H1 (cell line): ENCODE measurements at regions not wholly inside any gene's neighbourhood (a gene's known extent, or its start where the extent isn't known, plus 50 kb on each side); places are given as distances from the start of the nearest gene placed in this dataset.

Experiments
- CTCF ChIA-PET: fragments of 300-600 bp; sonication (Branson Sonifier 250); formaldehyde crosslinking; loops from one replicate; lab custom pipeline; 2021; ENCODE audit not compliant: partially characterized antibody; lab: Charles Lee
- POLR2A ChIA-PET: fragments of 300-600 bp; sonication (Branson Sonifier 250); formaldehyde crosslinking; loops from one replicate; lab custom pipeline; 2021; ENCODE audit warnings: inconsistent platforms; ENCODE audit not compliant: partially characterized antibody; lab: Charles Lee
- DNase-seq, 2 experiments: peaks; one replicate each; pipeline versions ENCODE4 v3.0.0 to v3.0.0-alpha.2; 2010 to 2022; ENCODE audit warnings: low spot score in 2 of 2, low read depth in 1 of 2, mixed read lengths in 1 of 2
- FAIRE-seq: peaks from 2 replicates; lab custom pipeline; 2011; peaks lifted over from hg19 to GRCh38; lab: Jason Lieb, UNC
- H2AFZ ChIP-seq: 2 replicates; pipeline ENCODE4 v1.8.1; 2012; ENCODE audit warnings: low read length, inconsistent platforms
- H2AK5ac ChIP-seq: 2 replicates; pipeline ENCODE4 v1.6.1; 2013; ENCODE audit warnings: low read depth, low read length
- H2BK120ac ChIP-seq: replicated peaks from 2 replicates; pipeline ENCODE3; 2013; ENCODE audit warnings: low read depth, low read length, inconsistent platforms
- H2BK12ac ChIP-seq: 2 replicates; pipeline ENCODE4 v1.6.1; 2013; ENCODE audit warnings: low read depth, low read length
- H2BK15ac ChIP-seq: 2 replicates; pipeline ENCODE4 v1.6.1; 2013; ENCODE audit warnings: low read length
- H2BK20ac ChIP-seq: 2 replicates; pipeline ENCODE4 v1.6.1; 2013; ENCODE audit warnings: low read length
- H2BK5ac ChIP-seq: 2 replicates; pipeline ENCODE4 v1.6.1; 2013; ENCODE audit warnings: low read depth, low read length
- H3K14ac ChIP-seq: 2 replicates; pipeline ENCODE4 v1.6.1; 2013; ENCODE audit warnings: inconsistent platforms; ENCODE audit not compliant: insufficient read length
- H3K18ac ChIP-seq: 2 replicates; pipeline ENCODE4 v1.6.1; 2013; ENCODE audit warnings: low read length; ENCODE audit errors: extremely low read depth
- H3K23ac ChIP-seq: 2 replicates; pipeline ENCODE4 v1.6.1; 2013; ENCODE audit warnings: inconsistent platforms; ENCODE audit not compliant: insufficient read length
- H3K23me2 ChIP-seq: 2 replicates; pipeline ENCODE4 v1.6.1; 2013; ENCODE audit warnings: low read depth, low read length
- H3K27ac ChIP-seq: 2 replicates; pipeline ENCODE4 v1.6.1; 2011; ENCODE audit warnings: low read depth, low read length, inconsistent platforms
- H3K27me3 ChIP-seq, 4 experiments: replicated peaks in 1 of 4; 1 replicate in 1 of 4; 2 replicates in 3 of 4; pipeline versions ENCODE4 v1.6.1 to v1.8.1; 2011 to 2013; ENCODE audit warnings: low read length in 3 of 4, mild to moderate bottlenecking in 3 of 4, inconsistent platforms in 2 of 4, mixed read lengths in 2 of 4, moderate library complexity in 1 of 4; ENCODE audit not compliant: control insufficient read depth in 3 of 4, insufficient read depth in 3 of 4; ENCODE audit errors: extremely low read depth in 1 of 4
- H3K36me3 ChIP-seq, 4 experiments: 2 replicates each; pipeline versions ENCODE4 v1.6.1 to v1.8.1; 2011 to 2013; ENCODE audit warnings: mild to moderate bottlenecking in 4 of 4, low read length in 3 of 4, moderate library complexity in 2 of 4, control low read depth in 1 of 4, inconsistent platforms in 1 of 4; ENCODE audit not compliant: insufficient read depth in 4 of 4, control insufficient read depth in 2 of 4
- H3K4ac ChIP-seq: replicated peaks from 2 replicates; pipeline ENCODE3; 2013; ENCODE audit warnings: low read length, low read depth, mixed read lengths, inconsistent platforms; ENCODE audit not compliant: insufficient read length
- H3K4me1 ChIP-seq, 4 experiments: replicated peaks in 1 of 4; 1 replicate in 1 of 4; 2 replicates in 3 of 4; pipeline versions ENCODE4 v1.6.1 to v1.8.1; 2011 to 2013; ENCODE audit warnings: low read length in 3 of 4, inconsistent platforms in 2 of 4, mixed read lengths in 1 of 4; ENCODE audit not compliant: insufficient read depth in 4 of 4, control insufficient read depth in 3 of 4
- H3K4me2 ChIP-seq, 2 experiments: 2 replicates each; pipeline versions ENCODE4 v1.6.1 to v1.8.1; 2011 to 2013; ENCODE audit warnings: low read depth in 2 of 2, low read length in 2 of 2, control low read depth in 1 of 2, inconsistent platforms in 1 of 2, mild to moderate bottlenecking in 1 of 2; ENCODE audit not compliant: insufficient read depth in 1 of 2
- H3K4me3 ChIP-seq, 4 experiments: fragments of 200-600, 300-600 bp in 1 of 4; sonication (generic), shearing (Covaris generic), sonication (Bioruptor Twin) in 1 of 4; 2 replicates each; pipeline versions ENCODE4 v1.5.1 to v1.8.1; 2011 to 2016; ENCODE audit warnings: low read length in 4 of 4, low read depth in 3 of 4, control low read depth in 2 of 4, inconsistent platforms in 2 of 4, mild to moderate bottlenecking in 2 of 4, mixed read lengths in 1 of 4, moderate library complexity in 1 of 4; ENCODE audit not compliant: insufficient read depth in 2 of 4; ENCODE audit errors: extremely low read depth in 1 of 4
- H3K56ac ChIP-seq: replicated peaks from 2 replicates; pipeline ENCODE3; 2013; ENCODE audit warnings: low read depth, mild to moderate bottlenecking, mixed read lengths, low read length, inconsistent platforms; ENCODE audit not compliant: insufficient read length
- H3K79me1 ChIP-seq: 2 replicates; pipeline ENCODE4 v1.6.1; 2013; ENCODE audit warnings: low read depth, low read length, control low read depth
- H3K79me2 ChIP-seq, 2 experiments: 2 replicates each; pipeline versions ENCODE4 v1.6.1 to v1.8.1; 2012 to 2013; ENCODE audit warnings: low read length in 2 of 2, mild to moderate bottlenecking in 2 of 2, inconsistent platforms in 1 of 2; ENCODE audit not compliant: insufficient read depth in 2 of 2, control insufficient read depth in 1 of 2
- H3K9ac ChIP-seq, 4 experiments: replicated peaks in 1 of 4; 1 replicate in 1 of 4; 2 replicates in 3 of 4; pipeline versions ENCODE4 v1.6.1 to v1.8.1; 2011 to 2013; ENCODE audit warnings: low read depth in 3 of 4, low read length in 3 of 4, control low read depth in 2 of 4, mild to moderate bottlenecking in 2 of 4, moderate library complexity in 2 of 4, inconsistent platforms in 1 of 4; ENCODE audit errors: extremely low read depth in 1 of 4
- H3K9me3 ChIP-seq, 2 experiments: 2 replicates each; pipeline versions ENCODE4 v1.6.1 to v1.8.1; 2012 to 2013; ENCODE audit warnings: mild to moderate bottlenecking in 2 of 2, moderate library complexity in 2 of 2, control low read depth in 1 of 2, inconsistent platforms in 1 of 2, low read depth in 1 of 2, low read length in 1 of 2, mixed read lengths in 1 of 2; ENCODE audit not compliant: insufficient read depth in 2 of 2
- H4K20me1 ChIP-seq, 2 experiments: replicated peaks in 1 of 2; 2 replicates each; pipeline versions ENCODE3 to v1.8.1; 2011 to 2013; ENCODE audit warnings: inconsistent platforms in 2 of 2, low read length in 2 of 2, mild to moderate bottlenecking in 1 of 2; ENCODE audit not compliant: insufficient read depth in 2 of 2, control insufficient read depth in 1 of 2
- H4K5ac ChIP-seq: 2 replicates; pipeline ENCODE4 v1.6.1; 2013; ENCODE audit warnings: low read length, low read depth, mixed read lengths, inconsistent platforms; ENCODE audit not compliant: insufficient read length
- H4K8ac ChIP-seq: 2 replicates; pipeline ENCODE4 v1.8.0; 2013; ENCODE audit warnings: mild to moderate bottlenecking, moderate library complexity, low read length, inconsistent platforms; ENCODE audit not compliant: insufficient read depth; ENCODE audit errors: extremely low read depth
- H4K91ac ChIP-seq: replicated peaks from 2 replicates; pipeline ENCODE3; 2013; ENCODE audit warnings: low read length, mixed read lengths, inconsistent platforms; ENCODE audit not compliant: insufficient read length
- CBX8 ChIP-seq: fragments of 300-800, 300-1000 bp; sonication (generic); IDR thresholded peaks from 2 replicates; pipeline ENCODE4 v1.7.1; 2016; ENCODE audit warnings: low read depth, low read length, borderline replicate concordance
- CHD1 ChIP-seq: IDR thresholded peaks from 2 replicates; pipeline ENCODE4 v1.6.1; 2012; ENCODE audit warnings: low read depth, low read length, improper control_type of control experiment
- PHF8 ChIP-seq: fragments of 200-600 bp; sonication (generic); conservative IDR thresholded peaks from 2 replicates; pipeline ENCODE4 v1.7.1; 2012; ENCODE audit warnings: low read depth, mild to moderate bottlenecking, inconsistent platforms, low read length, moderate library complexity
- POLR2A ChIP-seq, 2 experiments: IDR thresholded peaks; 1 replicate in 1 of 2; 2 replicates in 1 of 2; pipeline ENCODE4 v1.6.1; 2011; ENCODE audit warnings: low read depth in 2 of 2, low read length in 2 of 2, mild to moderate bottlenecking in 2 of 2; ENCODE audit errors: control extremely low read depth in 1 of 2
- RBBP5 ChIP-seq: IDR thresholded peaks from 2 replicates; pipeline ENCODE4 v1.7.1; 2012; ENCODE audit warnings: low read depth, mild to moderate bottlenecking, inconsistent platforms, low read length, moderate library complexity, borderline replicate concordance
- SIRT6 ChIP-seq: IDR thresholded peaks from one replicate; pipeline ENCODE4 v1.7.1; 2012; ENCODE audit warnings: low read length, inconsistent platforms
- SIX5 ChIP-seq: IDR thresholded peaks from 2 replicates; pipeline ENCODE4 v1.6.1; 2011; ENCODE audit warnings: mild to moderate bottlenecking, low read depth, low read length
- TEAD4 ChIP-seq: IDR thresholded peaks from 2 replicates; pipeline ENCODE4 v1.6.1; 2012; ENCODE audit warnings: low read depth, low read length, inconsistent platforms, mixed read lengths
- WGBS, 2 experiments: shearing (Covaris generic) in 1 of 2; methylation state at CpG; one replicate each; pipeline versions ENCODE4 v1.1.6 to v1.1.7; 2013 to 2015; ENCODE audit warnings: low lambda C conversion rate in 2 of 2, mixed read lengths in 2 of 2, inconsistent platforms in 1 of 2, low coverage in 1 of 2, missing lambda C conversion rate in 1 of 2; ENCODE audit not compliant: insufficient replicate concordance in 2 of 2, insufficient coverage in 1 of 2, insufficient read length in 1 of 2; ENCODE audit errors: extremely low coverage in 1 of 2, missing lambda C conversion rate in 1 of 2; 5-methylcytosine and 5-hydroxymethylcytosine counted together

DNA sequence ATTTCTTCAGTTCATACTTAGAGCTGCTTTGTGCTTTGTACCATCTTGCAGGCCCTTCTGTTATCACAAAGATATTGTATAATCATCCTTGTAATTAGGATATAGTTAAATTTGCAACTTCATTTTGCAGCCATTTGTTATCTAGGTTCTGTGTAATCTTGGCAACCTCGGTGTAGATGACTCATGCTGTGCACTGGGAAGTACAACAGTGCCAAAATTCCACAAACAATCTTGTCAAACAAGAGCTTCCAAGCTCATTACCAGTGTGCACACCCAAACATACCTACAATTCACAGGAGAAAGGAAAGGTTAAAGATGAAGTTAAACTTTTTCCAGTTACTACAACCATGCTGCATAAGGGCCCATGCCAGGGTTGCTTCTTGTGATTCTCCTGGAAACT, 1231.8 kb downstream of the CDH11 start:
- Histone ChIP-seq H3K36me3 (no peaks in the 10 kb centered on the region), H2BK20ac (no peak overlapping the region), H2BK12ac (no peak overlapping the region), H2BK5ac (no peak overlapping the region), H3K18ac (no peak overlapping the region), H4K8ac (no peak overlapping the region), H3K4me3 (no peak overlapping the region), H3K23ac (no peak overlapping the region), H3K79me1 (no peaks in the 10 kb centered on the region), H3K9ac (no peak overlapping the region), H3K23me2 (no peaks in the 10 kb centered on the region), H3K14ac (no peak overlapping the region), H2BK120ac (no peak overlapping the region), H3K56ac (no peak overlapping the region), H3K4ac (no peak overlapping the region), H2AK5ac (no peak overlapping the region), H3K27ac (no peak overlapping the region), H4K20me1 (no peaks in the 10 kb centered on the region), H2BK15ac (no peak overlapping the region)
- ChIA-PET CTCF (interaction anchor here (1.0 kb wide), 1 partner anchor 429 kb away, joined by 3 read pairs; no protein-coding TSS in a partner anchor), POLR2A (no interaction called here)
- DNase-seq (no peak), FAIRE-seq (no peak)
- TF ChIP-seq SIX5: no peak
- TF ChIP-seq CBX8: no peak
- no peak for TF ChIP-seq CHD1
- no peak for TF ChIP-seq PHF8
- no peak for TF ChIP-seq TEAD4
- TF ChIP-seq SIRT6: no peak
- no peak for TF ChIP-seq POLR2A (IDR thresholded peaks at IDR 0.05; ENCODE audit: control extremely low read depth in 1 of 2, low read depth in 2 of 2, low read length in 2 of 2)
- no peak for TF ChIP-seq RBBP5
- TF ChIP-seq, all 59 proteins: peak for 0
- H3K27me3 ChIP-seq: no peaks in the 10 kb centered on the region
- no peak overlapping the region for H4K91ac ChIP-seq
- no peak overlapping the region for H4K5ac ChIP-seq
- no peaks in the 10 kb centered on the region for H3K4me1 ChIP-seq
- H3K4me2 ChIP-seq: no peak overlapping the region
- no peaks in the 10 kb centered on the region for H3K79me2 ChIP-seq
- H3K9me3 ChIP-seq: no peaks in the 10 kb centered on the region
- 100% methylated on average over 1 of the region's 1 CpG; no CpG with 5 or more reads in 1 of the 2 experiments for WGBS, 2 experiments
- no peak overlapping the region for H2AFZ ChIP-seq
